Cardiac muscle cell (in vitro differentiated cells and primary cell): ENCODE measurements at regions not wholly inside any gene's neighbourhood (a gene's known extent, or its start where the extent isn't known, plus 50 kb on each side); places are given as distances from the start of the nearest gene placed in this dataset.

Experiments used
- DNase-seq, 2 donors: peaks; one replicate each; pipeline versions ENCODE4 v3.0.0 to v3.0.0-alpha.2; 2010 to 2017; ENCODE audit warnings: low read depth in 1 of 2, low spot score in 1 of 2
- H3K27ac ChIP-seq: fragments of 200-600 bp; sonication (generic); 2 replicates; pipeline ENCODE4 v1.5.1; 2016
- H3K27me3 ChIP-seq: fragments of 200-600 bp; sonication (generic); 2 replicates; pipeline ENCODE4 v1.6.0; 2016; ENCODE audit warnings: control low read depth
- H3K36me3 ChIP-seq: fragments of 200-600 bp; sonication (generic); 2 replicates; pipeline ENCODE4 v1.5.1; 2016; ENCODE audit warnings: control low read depth
- H3K4me1 ChIP-seq: fragments of 200-600 bp; sonication (generic); 2 replicates; pipeline ENCODE4 v1.8.1; 2017; ENCODE audit warnings: low read depth, mild to moderate bottlenecking, mixed run types
- H3K4me3 ChIP-seq: fragments of 200-600 bp; sonication (generic); 2 replicates; pipeline ENCODE4 v1.5.1; 2016; ENCODE audit warnings: mild to moderate bottlenecking
- H3K9me3 ChIP-seq: fragments of 200-600 bp; sonication (generic); 2 replicates; pipeline ENCODE4 v1.5.1; 2017; ENCODE audit warnings: low read depth, mild to moderate bottlenecking, control low read depth
- CTCF ChIP-seq: IDR thresholded peaks from 2 replicates; pipeline ENCODE4 v1.5.1; 2012; ENCODE audit warnings: low read depth, mild to moderate bottlenecking, low read length

- no peaks in the 10 kb centered on the region for H3K36me3 ChIP-seq
- H3K4me3 ChIP-seq, result no peak overlapping the region
- no peak overlapping the region for H3K27ac ChIP-seq
- no peak for DNase-seq
- no peaks in the 10 kb centered on the region for H3K9me3 ChIP-seq
- TF ChIP-seq CTCF, result no peak
- no peaks in the 10 kb centered on the region for H3K4me1 ChIP-seq
- no peaks in the 10 kb centered on the region for H3K27me3 ChIP-seq
These were observed 77.1 kb upstream of the VSTM2A start for GRCh38 chr7:54465095-54465494.

GRCh38 chr7:54469740-54470139 lies 72.4 kb upstream of the VSTM2A start:
- TF ChIP-seq CTCF, result no peak
- Histone ChIP-seq H3K4me1 (no peaks in the 10 kb centered on the region), H3K27ac (no peak overlapping the region), H3K4me3 (no peak overlapping the region), H3K9me3 (no peaks in the 10 kb centered on the region), H3K36me3 (no peaks in the 10 kb centered on the region), H3K27me3 (no peaks in the 10 kb centered on the region)
- no peak for DNase-seq

- H3K4me1 ChIP-seq, result no peaks in the 10 kb centered on the region
- DNase-seq, result no peak
- H3K27me3 ChIP-seq, result no peaks in the 10 kb centered on the region
- H3K27ac ChIP-seq, result no peak overlapping the region
- no peaks in the 10 kb centered on the region for H3K9me3 ChIP-seq
- TF ChIP-seq CTCF, result no peak
- H3K4me3 ChIP-seq, result no peak overlapping the region
- H3K36me3 ChIP-seq, result no peaks in the 10 kb centered on the region
These were observed 65.6 kb upstream of the VSTM2A start for GRCh38 chr7:54476609-54477008.

GRCh38 chr7:54477083-54477482 lies 65.1 kb upstream of the VSTM2A start:
- no peaks in the 10 kb centered on the region for H3K36me3 ChIP-seq

GRCh38 chr7:54483523-54483922 lies 58.7 kb upstream of the VSTM2A start:
- no peaks in the 10 kb centered on the region for H3K27me3 ChIP-seq
- H3K4me1 ChIP-seq, result no peaks in the 10 kb centered on the region
- no peak for TF ChIP-seq CTCF
- DNase-seq, result no peak
- no peak overlapping the region for H3K4me3 ChIP-seq
- H3K27ac ChIP-seq, result no peak overlapping the region
- H3K9me3 ChIP-seq, result no peaks in the 10 kb centered on the region
- H3K36me3 ChIP-seq, result no peaks in the 10 kb centered on the region

More at GRCh38 chr7:54477083-54477482, 65.1 kb upstream of the VSTM2A start:
- no peaks in the 10 kb centered on the region for H3K9me3 ChIP-seq
- DNase-seq, result no peak
- no peaks in the 10 kb centered on the region for H3K4me1 ChIP-seq
- TF ChIP-seq CTCF, result no peak
- no peak overlapping the region for H3K4me3 ChIP-seq
- no peak overlapping the region for H3K27ac ChIP-seq
- H3K27me3 ChIP-seq, result no peaks in the 10 kb centered on the region

- TF ChIP-seq CTCF, result no peak
These were observed 57.1 kb upstream of the VSTM2A start for GRCh38 chr7:54485044-54485443.

More at GRCh38 chr7:54485044-54485443, 57.1 kb upstream of the VSTM2A start:
- no peaks in the 10 kb centered on the region for H3K4me1 ChIP-seq
- H3K27ac ChIP-seq, result no peak overlapping the region
- H3K36me3 ChIP-seq, result no peaks in the 10 kb centered on the region
- DNase-seq, result no peak
- no peaks in the 10 kb centered on the region for H3K27me3 ChIP-seq
- H3K9me3 ChIP-seq, result no peaks in the 10 kb centered on the region
- H3K4me3 ChIP-seq, result no peak overlapping the region
